D721Med (cell line): ENCODE measurements at regions not wholly inside any gene's neighbourhood (a gene's known extent, or its start where the extent isn't known, plus 50 kb on each side); places are given as distances from the start of the nearest gene placed in this dataset.

Source experiments
- DNase-seq: peaks from one replicate; pipeline ENCODE4 v3.0.0; 2011; ENCODE audit warnings: low spot score; ENCODE audit not compliant: insufficient read length
- FAIRE-seq: peaks from 2 replicates; lab custom pipeline; 2011; peaks lifted over from hg19 to GRCh38; lab: Jason Lieb, UNC
- CTCF ChIP-seq: IDR thresholded peaks from 2 replicates; pipeline ENCODE4 v1.5.1; 2012; ENCODE audit warnings: mild to moderate bottlenecking, control low read depth; ENCODE audit not compliant: insufficient read depth; ENCODE audit errors: missing control alignments

GRCh38 chr12:93086288-93086727, 157.2 kb upstream of the EEA1 start:
- no peak for FAIRE-seq
- no peak for TF ChIP-seq CTCF
- DNase-seq = no peak

GRCh38 chr12:93087840-93088610, 158.9 kb upstream of the EEA1 start:
- DNase-seq = no peak
- no peak for FAIRE-seq
- no peak for TF ChIP-seq CTCF

GRCh38 chr12:93089805-93090569, 160.9 kb upstream of the EEA1 start:
- no peak for TF ChIP-seq CTCF
- DNase-seq (no peak), FAIRE-seq (no peak)

- FAIRE-seq (no peak), DNase-seq (no peak)
- TF ChIP-seq CTCF = no peak
Observed at GRCh38 chr12:93090731-93091172, 161.7 kb upstream of the EEA1 start.

- DNase-seq (no peak), FAIRE-seq (no peak)
- TF ChIP-seq CTCF = no peak
Observed at GRCh38 chr12:93091886-93092648, 163.0 kb upstream of the EEA1 start.

- no peak for DNase-seq
- FAIRE-seq = no peak
- no peak for TF ChIP-seq CTCF
Observed at GRCh38 chr12:93092649-93092945, 163.5 kb upstream of the EEA1 start.
